GM19452 (cell line): ENCODE measurements at regions not wholly inside any gene's neighbourhood (a gene's known extent, or its start where the extent isn't known, plus 50 kb on each side); places are given as distances from the start of the nearest gene placed in this dataset.
"Not testable (repeated sequence)": the region's sequence is repeated elsewhere in the genome, so short reads cannot be mapped to it uniquely, and the experiment has no call there.

ENCODE experiments used
- ATAC-seq: cut with Tn5 transposase; IDR thresholded peaks from one replicate; pipeline ENCODE4 v1.9.1; 2021; ENCODE audit not compliant: unreplicated experiment

DNA sequence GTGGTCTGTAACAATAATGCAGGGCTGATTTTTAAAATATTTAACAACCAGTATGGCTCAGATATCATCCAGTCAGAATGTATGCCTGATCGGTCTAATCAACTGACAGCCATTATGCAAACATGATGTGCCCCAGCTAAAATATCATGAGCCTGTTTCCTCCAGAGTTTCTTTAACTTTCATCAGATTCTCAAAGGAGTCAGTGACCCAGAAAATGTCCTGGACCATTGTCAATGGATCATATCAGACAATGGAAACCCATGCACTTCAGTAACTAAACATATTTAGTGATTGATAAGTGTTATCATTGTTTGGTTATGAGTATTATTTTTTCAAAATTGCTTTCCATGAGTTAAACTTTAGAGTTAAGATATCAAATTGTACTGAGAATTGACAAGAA, 173.5 kb downstream of the LMBRD1 start:
- ATAC-seq: no peak

DNA sequence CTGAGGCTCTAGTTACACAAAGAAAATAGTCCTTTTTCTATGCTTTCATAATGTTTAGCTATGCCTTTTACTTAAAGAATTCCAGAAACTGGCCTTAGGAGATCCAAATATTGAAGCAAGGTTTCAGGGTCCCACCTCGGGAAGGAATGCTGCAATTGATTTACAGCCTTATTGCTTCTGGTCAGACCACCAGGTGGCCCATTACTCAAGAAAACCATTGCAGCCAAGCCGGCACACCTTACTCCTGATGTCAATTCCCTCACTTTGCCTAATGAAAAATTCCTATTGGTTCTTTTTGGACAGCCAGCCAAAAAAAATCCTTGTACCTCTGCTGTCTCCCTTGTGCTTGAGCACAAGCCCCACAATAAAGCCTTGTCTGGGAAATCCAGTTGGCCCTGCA, 173.9 kb downstream of the LMBRD1 start:
- ATAC-seq: no peak

DNA sequence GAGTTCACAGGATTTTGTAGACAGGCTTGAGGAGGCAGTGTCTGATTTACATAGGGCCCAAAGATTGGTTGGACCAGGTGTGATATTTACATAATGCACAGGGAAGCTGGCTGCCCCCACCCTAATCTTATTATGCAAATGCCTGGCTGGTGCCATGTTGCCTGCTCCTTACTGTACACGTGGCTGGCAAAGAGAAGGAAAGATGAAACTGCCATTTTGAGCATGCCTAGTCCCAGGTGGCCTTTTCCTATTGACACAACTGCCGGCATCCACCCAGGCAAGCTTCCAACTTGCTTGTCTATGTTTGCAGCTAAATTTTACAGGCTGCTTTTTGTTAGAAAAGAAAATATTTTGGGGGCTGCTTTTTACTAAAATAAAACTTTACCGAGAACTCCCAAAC, 174.6 kb downstream of the LMBRD1 start:
- no peak for ATAC-seq

DNA sequence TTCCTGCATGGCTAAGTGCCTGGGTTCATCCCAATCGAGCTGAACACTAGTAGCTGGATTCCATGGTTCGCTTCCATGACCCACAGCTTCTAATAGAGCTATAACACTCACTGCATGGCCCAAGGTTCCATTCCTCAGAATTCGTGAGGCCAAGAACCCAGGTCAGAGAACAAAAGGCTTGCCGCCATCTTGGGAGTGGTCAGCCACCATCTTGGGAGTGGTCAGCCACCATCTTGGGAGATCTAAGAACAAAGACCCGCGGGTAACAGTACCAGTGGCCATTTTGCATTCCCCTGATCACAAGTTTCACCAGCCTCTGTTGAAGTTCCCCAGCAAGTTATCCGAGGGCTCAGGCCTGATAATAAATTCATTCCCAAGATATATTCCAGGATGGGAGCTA, 179.6 kb downstream of the LMBRD1 start:
- ATAC-seq: no peak

DNA sequence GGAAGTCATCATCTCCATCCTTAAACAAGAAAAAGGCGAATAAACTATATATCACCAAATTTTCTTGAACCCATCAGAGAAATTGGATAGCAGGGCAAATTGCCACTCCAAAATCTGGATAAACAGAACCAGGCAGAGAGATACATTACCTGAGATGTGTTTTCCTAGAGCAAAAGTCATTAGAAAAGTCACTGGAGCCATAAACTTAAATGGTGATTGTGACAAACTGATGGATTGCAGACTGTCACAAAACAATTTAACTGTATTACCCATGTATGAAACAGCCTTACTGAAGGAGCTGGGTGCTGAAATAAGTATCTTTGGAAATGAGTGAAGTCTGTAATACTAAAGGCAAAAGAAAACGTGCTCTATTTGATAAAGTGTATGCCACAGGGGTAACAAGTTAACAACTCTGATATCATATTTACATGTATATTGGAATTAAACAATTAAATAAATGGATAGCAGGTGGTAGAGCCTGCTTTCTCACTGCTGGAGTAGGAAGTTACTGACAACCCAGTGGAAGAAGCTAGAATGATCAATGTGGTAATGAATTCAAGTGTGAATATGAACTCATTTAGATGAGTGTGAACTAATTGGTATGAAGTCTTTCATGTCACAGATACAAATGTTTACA, 186.9 kb downstream of the LMBRD1 start:
- ATAC-seq: no peak

DNA sequence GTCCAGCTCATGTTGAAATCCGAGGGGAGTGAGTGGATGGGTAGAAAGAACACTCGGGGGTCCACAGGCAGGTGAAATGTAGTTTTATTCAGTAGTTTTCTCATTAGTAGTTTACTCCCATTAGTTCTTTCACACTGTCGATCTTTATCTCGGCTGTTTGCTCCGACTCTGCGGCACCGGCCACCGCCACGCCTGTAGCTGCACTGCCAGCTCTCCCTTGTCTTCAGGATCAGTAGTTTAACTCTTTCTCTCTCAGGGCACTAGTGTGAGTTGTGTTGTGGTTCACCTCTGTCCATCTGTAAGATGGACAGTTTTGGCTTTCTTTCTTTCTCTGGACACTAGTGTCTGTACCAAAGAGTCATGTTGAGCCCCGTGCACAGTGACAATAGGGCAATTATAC, 195.7 kb downstream of the LMBRD1 start:
- ATAC-seq: no peak

DNA sequence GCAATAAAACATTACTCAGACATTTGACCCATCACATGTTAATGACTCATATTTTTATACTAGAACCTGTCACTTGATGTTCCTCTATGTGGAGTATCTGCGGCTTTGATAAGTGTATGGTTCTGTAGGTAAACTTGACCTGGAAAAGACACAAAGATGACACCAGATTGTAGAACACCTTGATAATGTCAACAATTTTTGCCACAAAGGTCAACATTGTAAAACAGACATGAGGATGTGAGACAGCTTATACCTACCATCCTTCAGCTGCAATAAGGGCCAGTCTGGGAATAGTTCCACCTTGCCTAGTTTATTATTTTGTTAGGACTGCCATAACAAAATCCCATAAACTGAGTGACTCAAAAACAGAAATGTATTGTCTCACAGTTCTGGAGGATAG, 202.4 kb downstream of the LMBRD1 start:
- no peak for ATAC-seq

DNA sequence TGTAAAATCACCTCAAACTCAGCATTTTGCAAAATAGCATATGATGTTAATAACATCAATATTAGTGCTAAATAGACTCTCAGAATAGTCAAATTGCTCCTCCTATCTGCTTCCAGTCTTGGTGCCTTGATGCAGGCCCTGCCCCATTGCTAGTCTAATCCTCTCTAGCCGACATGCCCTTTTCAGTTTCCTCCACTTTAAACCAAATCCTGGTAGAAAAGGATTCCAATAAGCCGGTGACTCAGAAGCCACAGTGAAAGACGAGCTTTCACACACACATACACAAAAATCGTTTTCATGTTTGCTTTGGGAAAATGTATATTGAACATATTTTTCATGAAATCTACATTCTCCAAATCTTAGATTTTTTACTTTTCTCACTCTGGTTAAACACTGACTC, 203.1 kb downstream of the LMBRD1 start:
- ATAC-seq: no peak

DNA sequence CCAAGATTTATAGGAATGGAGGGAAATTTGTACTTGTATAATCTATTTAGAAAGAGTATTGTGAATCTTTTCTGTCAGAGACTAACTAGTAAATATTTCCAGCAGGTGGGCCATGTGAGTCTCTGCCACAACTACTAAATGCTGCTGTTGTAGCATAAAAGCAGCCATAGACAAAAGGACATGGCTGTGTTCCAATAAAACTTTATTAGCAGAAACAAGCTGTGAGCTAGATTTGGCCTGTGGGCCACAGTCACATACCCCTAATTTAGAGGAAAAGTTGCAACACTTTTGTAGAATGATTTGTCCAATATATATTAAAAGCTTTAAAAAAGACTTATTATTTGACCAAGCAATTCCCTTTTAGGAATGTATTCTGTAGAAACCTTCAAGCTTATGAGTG, 207.2 kb downstream of the LMBRD1 start:
- no peak for ATAC-seq

DNA sequence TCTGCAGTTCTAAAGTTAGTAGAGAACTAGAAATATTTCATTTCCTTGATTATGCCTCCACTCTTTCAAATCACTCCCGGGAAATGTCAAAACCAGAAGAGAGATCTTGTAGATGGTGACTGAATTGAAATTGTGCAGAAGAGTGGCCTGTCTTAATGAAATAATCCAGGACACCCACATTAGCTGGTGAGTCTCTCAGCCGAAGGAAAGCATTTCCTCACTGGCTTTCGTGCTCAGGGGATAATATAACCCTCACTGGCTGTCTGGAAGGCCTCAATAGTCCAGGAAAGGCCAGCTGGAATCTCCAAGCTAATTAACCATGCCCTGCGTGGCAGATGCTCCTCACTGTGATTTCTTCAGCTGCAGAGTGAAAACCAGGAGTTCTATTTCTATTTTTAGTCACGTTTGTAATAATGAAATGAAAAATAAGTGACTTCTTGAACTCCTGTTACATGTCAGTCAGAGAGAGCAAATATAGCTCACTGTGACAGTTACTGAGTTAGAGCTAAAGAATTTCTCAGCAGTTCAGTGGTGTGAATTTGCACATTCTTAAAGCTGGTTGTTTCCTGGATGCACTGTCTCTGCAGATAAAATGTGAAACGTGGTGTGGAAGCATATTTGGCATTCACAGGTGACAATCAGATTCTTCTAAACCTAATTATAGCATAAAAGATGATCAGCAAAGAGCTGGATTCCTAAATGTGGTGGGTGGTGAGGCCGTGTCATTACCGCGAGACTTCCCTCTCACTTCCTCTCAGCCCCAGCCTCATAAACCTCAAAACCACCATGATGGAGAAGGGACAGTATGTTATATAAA, 211.7 kb downstream of the LMBRD1 start:
- peak; percentile 92 for ATAC-seq

DNA sequence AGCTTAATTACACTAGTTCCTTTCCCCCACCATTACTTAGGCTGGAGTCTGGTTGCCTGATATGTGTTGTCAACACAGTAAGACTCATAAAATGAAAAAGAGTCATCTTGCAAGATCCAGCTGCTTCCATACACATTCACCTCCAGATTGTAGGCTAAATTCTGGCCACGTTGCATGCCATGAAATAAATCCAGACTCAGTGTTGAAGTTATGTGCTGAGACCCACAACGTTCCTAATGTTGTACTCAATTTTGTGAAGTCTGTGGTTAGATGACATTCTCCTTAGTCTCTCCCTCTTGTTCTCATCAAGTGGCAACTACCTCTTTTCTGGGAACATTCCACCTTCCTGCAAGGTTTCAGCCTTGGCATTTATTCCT, 212.3 kb downstream of the LMBRD1 start:
- ATAC-seq: no peak

DNA sequence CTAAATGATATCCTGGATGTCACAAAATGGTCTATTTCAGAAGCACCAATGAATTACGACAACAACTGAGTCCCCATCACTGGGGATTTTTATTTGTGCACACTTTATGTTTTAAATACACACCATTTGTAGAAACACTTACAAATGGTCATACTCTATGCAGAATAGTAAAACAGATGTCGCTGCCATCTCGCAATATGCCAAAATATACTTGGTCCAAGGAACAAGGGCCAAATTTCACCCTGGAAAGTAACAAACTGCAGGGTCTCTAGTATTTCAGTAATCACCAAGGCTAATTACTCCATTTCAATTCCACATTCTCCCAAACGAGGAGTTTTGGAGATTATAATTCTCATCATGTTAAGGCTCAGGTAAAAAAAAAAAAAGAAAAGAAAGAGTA, 215.2 kb downstream of the LMBRD1 start:
- ATAC-seq: no peak

DNA sequence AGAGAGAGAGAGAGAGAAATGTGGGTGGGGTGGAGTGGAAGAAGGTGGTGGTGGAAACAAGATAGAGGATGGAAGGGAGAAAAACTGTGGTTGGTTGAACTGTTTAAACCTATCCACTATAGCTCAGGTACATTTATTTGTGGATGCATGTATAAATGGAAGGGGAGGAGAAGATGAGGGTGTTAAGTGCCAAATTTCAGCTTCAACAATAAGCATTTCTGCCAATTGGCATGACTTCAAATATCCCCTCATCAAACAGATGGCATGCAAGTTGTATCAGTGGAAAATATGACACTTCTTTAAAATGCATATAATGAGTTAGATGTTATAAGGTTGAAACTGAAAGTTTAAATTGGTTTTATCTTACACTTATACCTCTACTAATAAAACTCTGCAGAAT, 216.1 kb downstream of the LMBRD1 start:
- no peak for ATAC-seq

DNA sequence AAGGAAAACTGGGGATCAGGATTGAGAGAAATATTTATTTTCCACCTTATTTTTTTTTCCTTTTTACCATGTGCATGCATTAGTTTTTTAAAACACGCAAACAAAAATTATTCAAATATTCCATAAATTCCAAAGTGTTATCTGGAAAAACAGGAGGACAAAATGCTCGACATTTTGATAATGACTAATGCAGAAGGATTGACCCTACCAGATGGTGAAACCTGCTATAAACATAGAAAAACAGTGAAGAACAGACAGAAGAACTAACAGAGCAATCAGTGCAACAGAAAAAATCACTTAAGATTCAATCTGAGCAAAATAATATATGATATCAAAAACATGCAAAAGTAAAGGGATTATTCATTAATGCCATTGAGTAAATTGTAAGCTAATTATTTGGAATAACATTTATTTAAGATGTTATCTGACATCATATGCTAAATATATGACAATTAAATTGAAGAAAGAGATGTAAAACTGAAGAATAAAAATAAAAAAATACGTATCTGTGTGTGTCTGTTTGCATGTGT, 218.4 kb downstream of the LMBRD1 start:
- no peak for ATAC-seq

DNA sequence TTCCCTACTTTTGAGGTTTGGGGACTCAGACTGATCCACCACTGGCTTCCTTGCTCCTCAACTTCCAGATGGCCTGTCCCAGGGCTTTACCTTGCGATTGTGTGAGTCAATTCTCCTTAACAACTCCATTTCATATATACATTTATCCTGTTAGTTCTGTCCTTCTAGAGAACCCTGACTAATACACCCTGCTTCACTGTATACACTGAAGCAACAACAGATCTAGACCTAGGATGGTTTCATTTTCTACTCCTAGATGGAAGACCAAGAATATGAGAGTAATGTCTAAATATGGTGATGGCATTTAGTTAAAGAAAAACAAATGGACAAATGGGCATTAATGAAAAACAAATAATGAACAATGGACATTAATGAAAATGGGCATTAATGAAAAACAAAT, 225.6 kb downstream of the LMBRD1 start:
- ATAC-seq: no peak

DNA sequence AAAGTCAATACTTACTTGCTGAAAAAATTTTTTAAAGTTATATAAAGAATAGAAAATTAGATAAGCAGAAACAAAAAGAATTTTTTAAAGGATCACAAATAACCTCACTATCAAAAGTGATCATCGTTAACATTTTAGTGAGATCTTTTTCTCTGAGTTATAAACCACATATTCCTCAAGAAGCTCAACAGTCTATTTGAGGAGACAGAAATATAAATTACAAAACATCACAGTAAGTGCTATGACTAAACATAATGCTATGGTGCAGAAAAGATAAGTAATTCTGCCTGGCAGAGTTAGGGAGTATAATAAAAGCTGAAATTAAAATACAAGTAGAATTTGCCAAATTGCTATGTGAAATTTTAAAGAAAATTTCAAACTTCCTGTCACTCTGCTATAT, 226.7 kb downstream of the LMBRD1 start:
- ATAC-seq: no peak

DNA sequence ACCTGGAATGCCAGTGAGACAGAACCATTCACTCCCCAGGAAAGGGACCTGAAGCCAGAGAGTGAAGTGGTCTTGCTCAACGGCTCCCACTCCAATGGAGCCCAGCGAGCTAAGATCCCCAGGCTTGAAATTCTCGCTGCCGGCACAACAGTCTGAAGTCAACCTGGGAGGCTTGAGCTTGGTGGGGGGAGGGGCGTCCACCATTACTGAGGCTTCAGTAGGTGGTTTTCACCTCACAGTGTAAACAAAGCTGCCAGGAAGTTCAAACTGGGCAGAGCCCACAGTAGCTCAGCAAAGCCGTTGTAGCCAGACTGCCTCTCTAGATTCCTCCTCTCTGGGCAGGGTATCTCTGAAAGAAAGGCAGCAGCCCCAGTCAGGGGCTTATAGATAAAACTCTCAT, 236.2 kb downstream of the LMBRD1 start:
- ATAC-seq: not testable (repeated sequence)

DNA sequence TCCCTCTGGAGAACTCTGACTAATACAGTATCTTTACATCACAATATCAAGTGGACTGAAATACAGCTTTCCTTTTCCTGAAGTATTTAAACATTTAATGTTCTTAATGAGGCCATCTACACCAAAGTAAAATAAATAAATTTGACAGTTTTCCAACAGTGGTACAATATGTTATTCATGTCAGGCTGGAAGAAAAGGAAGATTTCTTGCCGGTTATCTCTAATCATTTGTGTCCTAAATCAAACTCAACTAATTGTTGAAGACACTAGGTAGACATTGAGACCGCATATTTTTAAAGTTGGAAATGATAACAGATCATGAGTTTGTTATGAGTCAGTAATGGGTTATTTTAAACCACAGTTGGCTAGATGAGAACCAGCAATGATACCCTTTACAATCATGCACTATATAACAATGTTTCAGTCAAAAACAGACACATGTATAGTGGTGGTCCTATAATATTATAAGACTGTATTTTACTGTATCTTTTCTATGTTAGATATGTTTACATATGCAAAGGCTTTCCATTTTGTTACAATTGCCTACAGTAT, 241.6 kb downstream of the LMBRD1 start:
- no peak for ATAC-seq

DNA sequence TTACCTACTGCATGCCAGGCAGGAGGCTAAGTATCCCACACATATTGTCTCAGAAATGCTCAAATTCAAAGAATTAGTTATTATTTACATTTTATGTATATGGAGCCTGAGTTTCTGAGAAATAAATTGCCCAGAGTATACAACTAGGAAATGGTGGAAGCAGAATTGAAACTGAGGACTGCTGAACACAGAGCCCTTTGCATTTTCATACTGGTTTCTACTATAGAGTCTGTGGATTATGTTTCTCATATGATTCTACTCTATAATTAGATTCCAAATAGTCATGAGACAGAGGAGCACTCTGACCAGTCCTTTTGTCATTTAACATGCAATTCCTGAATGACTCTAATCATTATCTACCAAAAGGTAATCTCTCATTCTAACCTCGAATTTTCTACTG, 254.3 kb downstream of the LMBRD1 start:
- ATAC-seq: no peak

DNA sequence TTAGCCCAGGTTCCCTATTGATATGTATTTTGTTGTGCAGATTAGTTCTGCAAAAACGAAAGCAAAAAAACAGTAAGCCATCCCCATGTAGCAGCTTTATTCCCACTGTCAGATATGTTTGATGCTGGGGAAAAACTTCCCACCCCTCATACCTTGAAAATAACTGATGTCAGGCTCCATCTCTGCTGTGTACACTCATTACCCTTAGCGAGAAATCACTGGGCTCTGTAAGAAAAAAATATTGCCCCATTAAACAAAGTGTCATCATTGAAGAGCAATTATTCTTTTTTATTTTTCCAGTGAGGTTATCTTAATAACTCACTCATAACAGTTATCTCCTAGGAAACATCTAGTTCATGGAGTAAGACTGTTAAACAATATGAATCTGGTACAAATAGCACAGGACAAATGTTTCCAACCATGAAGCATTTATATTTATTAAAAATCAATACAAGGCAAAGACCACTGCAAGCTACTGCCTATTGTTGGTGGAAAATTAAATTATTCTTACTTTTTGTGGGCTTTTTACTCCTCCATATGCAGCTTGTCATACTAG, 268.8 kb downstream of the LMBRD1 start:
- ATAC-seq: no peak

DNA sequence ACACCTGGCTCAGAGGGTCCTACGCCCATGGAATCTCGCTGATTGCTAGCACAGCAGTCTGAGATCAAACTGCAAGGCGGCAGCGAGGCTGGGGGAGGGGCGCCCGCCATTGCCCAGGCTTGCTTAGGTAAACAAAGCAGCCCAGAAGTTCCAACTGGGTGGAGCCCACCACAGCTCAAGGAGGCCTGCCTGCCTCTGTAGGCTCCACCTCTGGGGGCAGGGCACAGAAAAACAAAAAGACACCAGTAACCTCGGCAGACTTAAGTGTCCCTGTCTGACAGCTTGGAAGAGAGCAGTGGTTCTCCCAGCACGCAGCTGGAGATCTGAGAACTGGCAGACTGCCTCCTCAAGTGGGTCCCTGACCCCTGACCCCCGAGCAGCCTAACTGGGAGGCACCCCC, 281.3 kb downstream of the LMBRD1 start:
- ATAC-seq: not testable (repeated sequence)

DNA sequence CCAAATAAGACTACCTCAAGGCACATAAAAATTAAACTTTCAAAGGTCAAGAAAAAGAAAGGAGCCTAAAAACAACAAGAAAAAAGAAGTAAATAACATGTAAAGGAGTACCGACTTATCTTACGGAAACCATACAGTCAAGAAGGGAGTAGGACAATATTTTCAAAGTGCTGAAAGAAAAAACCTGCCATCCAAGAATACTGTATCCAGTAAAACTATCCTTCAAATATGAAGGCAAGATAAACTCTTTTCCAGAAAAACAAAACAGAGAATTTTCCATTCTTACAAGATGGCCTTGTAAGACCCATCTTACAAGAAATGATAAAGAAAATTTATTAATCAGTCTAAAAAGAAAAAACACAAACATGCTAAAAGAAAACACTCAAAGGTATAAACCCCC, 302.2 kb downstream of the LMBRD1 start:
- ATAC-seq: no peak
